Peyer's patch (tissue), 4 donors: ENCODE measurements at regions not wholly inside any gene's neighbourhood (a gene's known extent, or its start where the extent isn't known, plus 50 kb on each side); places are given as distances from the start of the nearest gene placed in this dataset.
"Not testable (repeated sequence)": the region's sequence is repeated elsewhere in the genome, so short reads cannot be mapped to it uniquely, and the experiment has no call there.

ENCODE experiments used
- DNase-seq, 3 donors: peaks; one replicate each; pipeline ENCODE4 v3.0.0-alpha.2; 2017 to 2019
- H3K27ac ChIP-seq, 4 donors: fragments of 200-600 bp; sonication (generic); one replicate each; pipeline ENCODE4 v1.5.1; 2016 to 2019
- H3K27me3 ChIP-seq, 2 donors: fragments of 200-600 bp; sonication (generic); one replicate each; pipeline ENCODE4 v1.5.1; 2019
- H3K36me3 ChIP-seq, 3 donors: fragments of 200-600 bp; sonication (generic); one replicate each; pipeline ENCODE4 v1.5.1; 2016 to 2019
- H3K4me1 ChIP-seq, 4 donors: fragments of 200-600 bp; sonication (generic); one replicate each; pipeline ENCODE4 v1.5.1; 2016 to 2019
- H3K4me3 ChIP-seq, 4 donors: fragments of 200-600 bp; sonication (generic); 1 replicate in 3 of 4; 2 replicates in 1 of 4; pipeline ENCODE4 v1.5.1; 2016 to 2019; ENCODE audit warnings: mild to moderate bottlenecking in 1 of 4
- H3K9me3 ChIP-seq, 4 donors: fragments of 200-600 bp; sonication (generic); one replicate each; pipeline ENCODE4 v1.5.1; 2016 to 2019; ENCODE audit warnings: mild to moderate bottlenecking in 1 of 4
- POLR2A ChIP-seq, 2 donors: fragments of 450-650 bp; IDR thresholded peaks; one replicate each; pipeline ENCODE4 v1.5.1; 2017; ENCODE audit warnings: antibody characterized with exemption in 2 of 2, mild to moderate bottlenecking in 2 of 2, moderate library complexity in 2 of 2
- TF ChIP-seq, protein P1 (sequence below), 6 experiments: fragments of 450-650 bp in 4 of 6; fragments of 200-600 bp in 2 of 6; sonication (generic) in 1 of 6; IDR thresholded peaks; one replicate each; pipeline ENCODE4 v1.5.1; 2017 to 2019; ENCODE audit warnings: antibody characterized with exemption in 6 of 6, mild to moderate bottlenecking in 3 of 6, moderate library complexity in 1 of 6

DNA sequence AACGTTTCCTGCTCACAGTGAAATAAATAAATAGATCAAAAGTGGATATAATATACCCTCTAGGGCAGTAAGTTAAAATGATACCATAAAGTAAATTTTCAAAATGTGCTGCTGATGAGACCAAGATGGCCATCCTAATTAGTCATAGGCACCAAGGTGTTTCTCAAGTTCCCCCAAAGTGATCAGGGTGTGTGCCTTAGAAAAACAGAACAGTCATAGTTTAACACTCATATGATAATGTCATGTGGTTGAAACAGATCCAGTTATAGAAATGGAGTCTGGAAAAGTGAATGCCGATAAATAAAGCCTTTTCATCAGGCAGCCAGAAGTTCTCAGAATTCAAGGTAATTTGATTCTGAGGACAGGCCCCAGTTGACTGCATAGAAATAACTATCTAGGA lies 161.5 kb upstream of the CDKN2B start:
- no peak overlapping the region for H3K4me3 ChIP-seq
- H3K36me3 ChIP-seq: no peaks in the 10 kb centered on the region
- peak overlapping the region in 1 of 4 donors; percentile 47 for H3K27ac ChIP-seq
- peaks cover 0 to 12% (median 0%) of the 10 kb centered on the region in 4 donors for H3K4me1 ChIP-seq
- no peaks in the 10 kb centered on the region for H3K9me3 ChIP-seq
- no peak for TF ChIP-seq POLR2A (IDR thresholded peaks at IDR 0.05)
- TF ChIP-seq, protein P1, sequence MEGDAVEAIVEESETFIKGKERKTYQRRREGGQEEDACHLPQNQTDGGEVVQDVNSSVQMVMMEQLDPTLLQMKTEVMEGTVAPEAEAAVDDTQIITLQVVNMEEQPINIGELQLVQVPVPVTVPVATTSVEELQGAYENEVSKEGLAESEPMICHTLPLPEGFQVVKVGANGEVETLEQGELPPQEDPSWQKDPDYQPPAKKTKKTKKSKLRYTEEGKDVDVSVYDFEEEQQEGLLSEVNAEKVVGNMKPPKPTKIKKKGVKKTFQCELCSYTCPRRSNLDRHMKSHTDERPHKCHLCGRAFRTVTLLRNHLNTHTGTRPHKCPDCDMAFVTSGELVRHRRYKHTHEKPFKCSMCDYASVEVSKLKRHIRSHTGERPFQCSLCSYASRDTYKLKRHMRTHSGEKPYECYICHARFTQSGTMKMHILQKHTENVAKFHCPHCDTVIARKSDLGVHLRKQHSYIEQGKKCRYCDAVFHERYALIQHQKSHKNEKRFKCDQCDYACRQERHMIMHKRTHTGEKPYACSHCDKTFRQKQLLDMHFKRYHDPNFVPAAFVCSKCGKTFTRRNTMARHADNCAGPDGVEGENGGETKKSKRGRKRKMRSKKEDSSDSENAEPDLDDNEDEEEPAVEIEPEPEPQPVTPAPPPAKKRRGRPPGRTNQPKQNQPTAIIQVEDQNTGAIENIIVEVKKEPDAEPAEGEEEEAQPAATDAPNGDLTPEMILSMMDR (IDR thresholded peaks at IDR 0.05): no peak
- H3K27me3 ChIP-seq: no peaks in the 10 kb centered on the region
- DNase-seq: no peak

DNA sequence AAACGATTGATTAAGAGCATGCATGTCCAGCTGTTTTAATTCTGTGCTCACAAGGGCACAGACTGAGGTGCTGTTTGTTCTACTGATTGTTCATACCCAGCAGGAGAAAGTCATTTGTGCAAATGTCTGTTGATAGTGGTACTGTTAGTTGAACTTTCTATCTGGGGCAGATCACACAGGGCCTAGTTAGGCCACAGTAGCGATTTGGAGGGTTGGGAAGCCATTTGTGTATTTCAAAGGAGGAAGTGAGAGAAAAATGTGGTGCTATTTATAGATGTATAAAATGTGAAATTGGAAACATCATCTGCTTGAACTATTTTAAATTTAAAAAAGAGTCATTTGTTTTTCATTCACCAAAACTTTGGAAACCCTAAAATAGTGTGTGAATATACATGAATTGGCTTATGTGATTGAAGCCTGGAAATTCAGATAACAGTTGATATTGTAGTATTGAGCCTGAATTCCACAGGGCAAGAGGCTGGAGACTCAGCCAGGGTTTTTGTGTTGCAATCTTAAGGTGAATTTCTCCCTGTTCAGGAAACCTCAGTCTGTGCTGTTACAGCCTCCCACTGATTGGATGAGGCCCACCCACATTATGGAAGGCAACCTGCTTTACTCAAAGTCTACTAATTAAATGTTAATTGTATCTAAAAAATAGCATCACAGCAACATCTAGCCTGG lies 162.0 kb upstream of the CDKN2B start:
- Histone ChIP-seq H3K4me3 (no peak overlapping the region), H3K9me3 (no peaks in the 10 kb centered on the region), H3K36me3 (no peaks in the 10 kb centered on the region), H3K4me1 (peaks cover 0 to 12% (median 0%) of the 10 kb centered on the region in 4 donors), H3K27ac (peak overlapping the region in 1 of 4 donors; percentile 47), H3K27me3 (no peaks in the 10 kb centered on the region)
- peak in 1 of 3 donors; percentile 18 for DNase-seq
- no peak for TF ChIP-seq POLR2A (IDR thresholded peaks at IDR 0.05)
- TF ChIP-seq, protein P1 (IDR thresholded peaks at IDR 0.05): no peak

DNA sequence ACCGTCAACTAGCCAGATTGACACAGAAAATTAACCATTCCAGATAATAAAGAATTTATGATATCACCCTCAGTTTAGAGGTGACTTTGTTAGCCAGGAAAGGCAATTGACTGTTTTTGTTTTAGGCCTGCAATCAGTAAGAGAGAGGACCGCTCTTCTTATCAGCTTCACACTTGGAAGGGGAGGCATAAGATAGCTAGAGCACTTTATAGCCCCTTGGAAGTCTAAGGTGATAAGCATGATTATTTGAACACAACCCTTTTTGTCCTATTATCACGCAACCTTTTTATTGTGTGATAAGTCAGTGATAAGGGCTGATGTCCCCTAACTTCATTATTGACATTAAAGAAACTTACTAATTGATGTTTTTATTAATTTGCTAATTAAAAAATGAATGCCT lies 162.6 kb upstream of the CDKN2B start:
- Histone ChIP-seq H3K4me3 (no peak overlapping the region), H3K9me3 (no peaks in the 10 kb centered on the region), H3K27me3 (no peaks in the 10 kb centered on the region), H3K4me1 (peaks cover 0 to 12% (median 0%) of the 10 kb centered on the region in 4 donors), H3K36me3 (no peaks in the 10 kb centered on the region), H3K27ac (peak overlapping the region in 1 of 4 donors; percentile 47)
- no peak for TF ChIP-seq POLR2A (IDR thresholded peaks at IDR 0.05)
- TF ChIP-seq, protein P1 (IDR thresholded peaks at IDR 0.05): no peak
- no peak for DNase-seq

DNA sequence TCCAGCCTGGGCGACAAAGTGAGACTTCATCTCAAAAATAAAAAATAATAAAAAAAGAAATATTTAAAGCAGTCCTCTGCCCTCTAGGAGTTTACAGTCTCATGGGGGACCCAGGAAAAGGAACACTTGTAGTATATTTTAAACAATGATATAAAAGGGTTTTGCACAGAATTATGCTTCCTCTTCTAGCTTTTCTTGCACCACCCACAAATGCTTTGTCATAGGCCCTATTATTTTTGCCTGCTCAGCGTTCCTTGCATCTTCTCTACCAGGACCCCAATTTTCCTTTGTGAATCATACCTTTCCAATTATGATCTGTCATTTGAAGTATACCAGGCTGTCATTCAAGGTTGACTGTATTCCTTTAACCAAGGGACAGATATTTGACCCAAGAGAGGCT lies 164.8 kb upstream of the CDKN2B start:
- no peak for DNase-seq
- no peak for TF ChIP-seq POLR2A (IDR thresholded peaks at IDR 0.05)
- TF ChIP-seq, protein P1 (IDR thresholded peaks at IDR 0.05): no peak
- no peak overlapping the region for H3K4me3 ChIP-seq
- H3K9me3 ChIP-seq: no peaks in the 10 kb centered on the region
- H3K36me3 ChIP-seq: no peaks in the 10 kb centered on the region
- no peak overlapping the region for H3K27ac ChIP-seq
- no peaks in the 10 kb centered on the region for H3K27me3 ChIP-seq
- peaks cover 0 to 12% (median 0%) of the 10 kb centered on the region in 4 donors for H3K4me1 ChIP-seq

DNA sequence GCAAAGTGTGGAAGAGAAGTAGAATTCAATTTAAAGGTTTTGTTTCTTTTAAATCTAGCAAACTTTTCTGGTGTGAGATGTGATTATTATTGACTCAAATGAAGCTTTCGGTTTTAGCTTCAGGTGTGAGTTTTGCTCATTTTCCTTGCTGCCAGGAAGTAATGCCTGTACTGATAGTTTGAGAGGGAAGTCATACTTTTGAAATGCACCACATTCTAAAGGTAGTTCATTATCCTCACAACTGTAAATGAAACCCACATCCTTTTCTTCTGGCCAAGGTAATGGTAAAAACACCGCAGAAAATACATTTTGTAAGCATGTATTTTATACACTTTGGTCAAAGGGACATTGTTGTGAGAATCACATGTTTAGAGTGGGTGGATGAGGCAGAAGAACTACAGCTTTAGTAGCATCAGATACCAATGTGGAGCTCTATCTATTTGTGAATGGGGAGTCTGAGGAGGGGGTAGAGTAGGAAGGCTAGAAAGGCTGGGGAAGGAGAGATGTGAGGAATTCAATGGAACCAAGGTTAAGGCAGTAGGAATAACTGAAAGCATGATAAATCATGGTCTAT lies 167.0 kb upstream of the CDKN2B start:
- H3K36me3 ChIP-seq: no peaks in the 10 kb centered on the region
- no peak overlapping the region for H3K4me3 ChIP-seq
- H3K27ac ChIP-seq: no peak overlapping the region
- no peak for DNase-seq
- TF ChIP-seq, protein P1 (IDR thresholded peaks at IDR 0.05): no peak
- no peak for TF ChIP-seq POLR2A (IDR thresholded peaks at IDR 0.05)
- no peaks in the 10 kb centered on the region for H3K9me3 ChIP-seq
- H3K4me1 ChIP-seq: no peaks in the 10 kb centered on the region
- H3K27me3 ChIP-seq: no peaks in the 10 kb centered on the region

DNA sequence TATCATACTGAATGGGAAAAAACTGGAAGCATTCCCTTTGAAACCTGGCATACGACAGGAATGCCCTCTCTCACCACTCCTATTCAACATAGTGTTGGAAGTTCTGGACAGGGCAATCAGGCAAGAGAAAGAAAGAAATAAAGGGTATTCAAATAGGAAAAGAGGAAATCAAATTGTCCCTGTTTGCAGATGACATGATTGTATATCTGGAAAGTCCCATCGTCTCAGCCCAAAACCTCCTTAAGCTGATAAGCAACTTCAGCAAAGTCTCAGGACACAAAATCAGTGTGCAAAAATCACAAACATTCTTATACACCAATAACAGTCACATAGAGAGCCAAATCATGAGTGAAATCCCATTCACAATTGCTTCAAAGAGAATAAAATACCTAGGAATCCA lies 171.9 kb upstream of the CDKN2B start:
- not testable (repeated sequence) for H3K27me3 ChIP-seq, H3K36me3 ChIP-seq, H3K27ac ChIP-seq, DNase-seq, H3K4me1 ChIP-seq, H3K9me3 ChIP-seq, H3K4me3 ChIP-seq
